Loucy (cell line): ENCODE measurements at regions not wholly inside any gene's neighbourhood (a gene's known extent, or its start where the extent isn't known, plus 50 kb on each side); places are given as distances from the start of the nearest gene placed in this dataset.

Source experiments
- H2AFZ ChIP-seq: fragments of 200-600 bp; sonication (generic); 2 replicates; pipeline ENCODE4 v1.6.0; 2016; ENCODE audit warnings: antibody characterized with exemption, mild to moderate bottlenecking, low read length, moderate library complexity
- H3F3A ChIP-seq: fragments of 200-600 bp; 2 replicates; pipeline ENCODE4 v1.6.0; 2016; ENCODE audit warnings: antibody characterized with exemption, low read depth, mild to moderate bottlenecking
- H3K27me3 ChIP-seq: fragments of 200-600 bp; sonication (generic); 2 replicates; pipeline ENCODE4 v1.6.1; 2014; ENCODE audit warnings: low read length, mild to moderate bottlenecking; ENCODE audit not compliant: insufficient read depth, poor library complexity, severe bottlenecking
- H3K36me3 ChIP-seq: fragments of 200-600 bp; sonication (generic); 2 replicates; pipeline ENCODE4 v1.6.1; 2016; ENCODE audit warnings: low read length; ENCODE audit not compliant: insufficient read depth
- H3K4me1 ChIP-seq: fragments of 200-600 bp; sonication (generic); 2 replicates; pipeline ENCODE4 v1.5.1; 2014; ENCODE audit warnings: low read length, mild to moderate bottlenecking; ENCODE audit not compliant: insufficient read depth, poor library complexity, severe bottlenecking
- H3K4me2 ChIP-seq: fragments of 200-600 bp; sonication (generic); 2 replicates; pipeline ENCODE4 v1.6.0; 2014; ENCODE audit warnings: antibody characterized with exemption, low read length, low read depth, mild to moderate bottlenecking; ENCODE audit not compliant: poor library complexity, severe bottlenecking
- H3K4me3 ChIP-seq: fragments of 200-600 bp; sonication (generic); 2 replicates; pipeline ENCODE4 v1.5.1; 2014; ENCODE audit warnings: low read length, mild to moderate bottlenecking, mixed read lengths; ENCODE audit not compliant: poor library complexity, severe bottlenecking
- H3K79me2 ChIP-seq: fragments of 200-600 bp; sonication (generic); 2 replicates; pipeline ENCODE4 v1.6.1; 2014; ENCODE audit warnings: low read length; ENCODE audit not compliant: insufficient read depth
- H3K9ac ChIP-seq: fragments of 200-600 bp; sonication (generic); 2 replicates; pipeline ENCODE4 v1.6.0; 2014; ENCODE audit warnings: mild to moderate bottlenecking, low read depth, low read length, moderate library complexity; ENCODE audit not compliant: poor library complexity, severe bottlenecking
- H3K9me2 ChIP-seq: fragments of 200-600 bp; sonication (generic); replicated peaks from 2 replicates; pipeline ENCODE4 v1.6.1; 2016; ENCODE audit warnings: low read depth, low read length, mixed read lengths
- H3K9me3 ChIP-seq: fragments of 200-600 bp; sonication (generic); 2 replicates; pipeline ENCODE4 v1.6.1; 2014; ENCODE audit warnings: mild to moderate bottlenecking, antibody characterized with exemption, low read length, low read depth; ENCODE audit not compliant: insufficient read depth
- H4K20me1 ChIP-seq: fragments of 200-600 bp; sonication (generic); 2 replicates; pipeline ENCODE4 v1.6.0; 2014; ENCODE audit warnings: antibody characterized with exemption, low read length, mild to moderate bottlenecking; ENCODE audit not compliant: insufficient read depth, poor library complexity, severe bottlenecking
- CTCF ChIP-seq: fragments of 200-600 bp; sonication (generic); conservative IDR thresholded peaks from 2 replicates; pipeline ENCODE4 v1.5.1; 2014; ENCODE audit warnings: mild to moderate bottlenecking, antibody characterized with exemption, low read length
- EZH2phosphoT487 ChIP-seq: fragments of 200-600 bp; IDR thresholded peaks from 2 replicates; pipeline ENCODE4 v1.6.1; 2018; ENCODE audit warnings: antibody characterized with exemption, mild to moderate bottlenecking, moderate library complexity, borderline replicate concordance

DNA sequence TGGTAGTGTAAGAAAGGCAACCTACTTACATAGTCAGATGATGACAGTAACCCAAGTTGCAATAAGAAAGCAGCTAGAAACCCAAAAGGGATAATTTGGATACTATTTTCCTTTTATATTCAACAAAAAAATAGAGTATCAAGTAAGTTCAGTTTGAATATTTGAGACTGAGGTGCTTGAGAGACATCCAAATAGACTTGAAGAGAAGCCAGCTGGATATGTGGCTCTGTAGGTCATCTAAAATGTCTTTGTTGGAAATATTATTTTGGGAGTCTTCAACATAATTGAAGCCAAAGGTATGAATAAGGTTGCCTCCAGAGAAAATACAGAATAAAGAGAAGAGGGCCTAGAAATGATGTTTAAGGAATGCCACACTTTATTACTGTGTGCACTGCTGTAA is 438.2 kb upstream of the DIAPH2 start:
- Histone ChIP-seq H3K9ac (no peak overlapping the region), H3K4me1 (no peaks in the 10 kb centered on the region)
- TF ChIP-seq CTCF (no peak), EZH2phosphoT487 (no peak)

More for the DNA sequence above, 438.2 kb upstream of the DIAPH2 start:
- Histone ChIP-seq H4K20me1 (no peaks in the 10 kb centered on the region), H3K79me2 (no peaks in the 10 kb centered on the region), H3K4me2 (no peak overlapping the region), H3F3A (no peaks in the 10 kb centered on the region), H2AFZ (no peak overlapping the region), H3K4me3 (no peak overlapping the region), H3K9me2 (no peaks in the 10 kb centered on the region), H3K27me3 (no peaks in the 10 kb centered on the region), H3K9me3 (no peaks in the 10 kb centered on the region), H3K36me3 (no peaks in the 10 kb centered on the region)
